Activated CD4-positive, alpha-beta T cell treated with anti-CD3 and anti-CD28 coated beads, Interleukin-10, Interleukin-2, amounts not matched to agents 100 ng/mL and 50 ng/mL, durations not matched to agents 16 hours and 8 hours (primary cell): ENCODE measurements at regions not wholly inside any gene's neighbourhood (a gene's known extent, or its start where the extent isn't known, plus 50 kb on each side); places are given as distances from the start of the nearest gene placed in this dataset.

Experiments used
- DNase-seq: peaks from one replicate; pipeline ENCODE4 v3.0.0-alpha.2; 2020

DNA sequence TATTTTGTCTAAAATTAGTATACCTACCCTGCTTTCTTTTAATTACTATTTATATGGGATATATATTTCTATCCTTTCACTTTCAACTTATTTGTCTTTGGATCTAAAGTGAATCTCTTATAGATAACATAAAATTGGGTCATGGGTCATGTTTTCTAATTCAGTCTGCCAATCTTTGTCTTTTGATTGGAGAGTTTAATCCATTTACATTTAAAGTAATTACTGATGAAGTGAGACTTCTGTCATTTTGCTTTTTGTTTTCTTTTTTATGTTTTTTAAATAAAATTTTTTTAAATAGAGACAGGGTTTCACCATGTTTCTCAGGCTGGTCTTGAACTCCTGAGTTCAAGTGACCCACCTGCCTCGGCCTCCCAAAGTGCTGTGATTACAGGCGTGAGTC lies 50.5 kb upstream of the PRDM1 start:
- DNase-seq, result no peak

DNA sequence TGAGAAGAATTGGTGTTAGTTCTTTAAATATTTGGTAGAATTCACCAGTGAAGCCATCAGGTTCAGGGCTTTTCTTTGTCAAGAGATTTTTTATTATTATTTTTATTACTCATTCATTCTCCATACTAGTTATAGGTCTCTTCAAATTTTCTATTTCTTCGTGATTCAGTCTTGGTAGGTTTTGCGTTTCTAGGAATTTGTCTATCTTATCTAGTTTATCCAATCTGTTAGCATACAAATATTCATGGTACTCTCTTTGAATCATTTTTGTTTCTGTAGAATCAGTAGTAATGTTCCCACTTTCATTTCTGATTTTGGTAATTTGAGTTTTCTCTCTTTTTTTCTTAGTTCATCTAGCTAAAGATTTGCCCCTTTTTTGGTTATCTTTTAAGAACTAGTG lies 52.3 kb upstream of the PRDM1 start:
- peak; percentile 17 for DNase-seq

DNA sequence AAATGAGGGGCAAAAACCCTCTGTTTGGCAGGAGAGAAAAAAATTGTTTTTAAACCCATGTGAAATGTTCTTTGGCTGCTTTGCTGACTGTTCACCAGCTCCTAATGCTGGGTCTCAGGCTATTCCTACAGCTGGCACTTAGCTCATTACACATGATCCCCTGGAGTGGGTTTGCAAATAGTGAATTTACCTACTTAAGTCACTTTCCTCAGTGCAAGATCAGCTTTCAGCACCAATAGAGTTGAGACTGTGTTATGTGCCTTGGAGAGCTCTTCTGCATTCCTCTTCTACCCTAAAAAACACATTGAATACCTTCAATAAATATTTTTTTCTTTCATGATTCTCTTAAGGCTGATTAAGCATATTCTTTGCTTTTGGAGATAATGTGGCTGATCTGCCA lies 58.4 kb upstream of the PRDM1 start:
- no peak for DNase-seq

DNA sequence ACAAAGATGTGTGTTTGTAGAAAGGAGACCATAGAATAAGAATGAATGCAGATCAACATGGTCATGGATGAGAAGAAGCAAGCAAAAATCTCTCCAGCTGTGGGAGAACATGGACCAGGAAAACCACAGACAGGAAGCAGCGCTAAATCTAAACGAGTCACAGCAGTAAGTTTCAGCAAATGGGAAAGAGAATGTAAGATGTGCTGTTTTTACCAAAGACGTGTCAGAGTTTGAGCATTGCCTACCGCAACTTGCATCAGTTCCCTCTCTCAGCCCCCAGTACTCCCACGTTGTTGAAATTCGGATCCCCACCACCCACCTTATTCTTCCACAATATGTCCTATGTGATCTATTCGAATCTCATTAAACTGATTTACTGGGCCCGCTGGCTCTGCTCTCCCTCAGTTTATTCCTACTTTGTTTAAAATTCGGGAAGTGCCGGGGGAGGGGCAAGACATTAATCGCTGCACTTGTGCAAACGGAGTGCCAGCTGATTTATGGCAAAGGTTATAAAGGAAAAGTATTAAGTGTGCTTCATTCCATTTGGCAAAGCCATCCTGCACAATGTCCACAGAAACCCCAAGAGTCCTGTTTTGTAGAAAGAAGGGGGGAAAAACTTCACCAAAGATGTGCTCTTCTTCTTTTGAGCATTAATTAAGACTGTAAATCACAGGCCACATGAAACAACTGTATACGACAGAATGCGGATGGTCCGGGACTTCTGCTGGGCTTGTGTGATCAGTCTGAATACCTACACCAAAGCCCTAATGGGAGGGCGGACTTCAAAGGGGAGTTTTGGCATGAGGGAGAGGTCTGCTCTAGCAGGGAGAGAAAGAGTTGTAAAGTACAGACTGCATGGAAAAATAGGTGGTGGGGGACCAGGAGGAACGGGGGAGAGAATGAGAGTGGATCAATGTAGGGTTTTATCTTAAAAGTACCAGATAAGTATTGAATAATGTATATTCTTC lies 59.1 kb upstream of the PRDM1 start:
- peak; percentile 20 for DNase-seq

DNA sequence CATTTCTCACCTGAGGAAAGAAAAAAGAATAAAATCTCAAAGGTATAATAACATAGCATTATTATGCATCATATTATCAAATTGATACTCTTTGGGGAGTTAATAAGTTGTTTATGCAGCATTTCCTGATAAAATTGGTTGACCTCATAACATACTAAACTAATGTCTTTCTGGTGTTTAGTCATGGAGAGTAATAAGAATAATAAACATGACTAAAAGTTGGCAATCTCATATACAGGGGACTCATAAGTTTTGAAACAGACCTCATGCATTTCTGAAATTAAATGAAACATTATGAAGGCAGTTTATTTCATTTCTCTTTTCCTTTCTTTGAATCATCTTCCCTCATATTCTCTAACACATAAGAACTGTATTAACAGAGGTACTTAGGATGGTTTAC lies 60.5 kb upstream of the PRDM1 start:
- peak; percentile 26 for DNase-seq

DNA sequence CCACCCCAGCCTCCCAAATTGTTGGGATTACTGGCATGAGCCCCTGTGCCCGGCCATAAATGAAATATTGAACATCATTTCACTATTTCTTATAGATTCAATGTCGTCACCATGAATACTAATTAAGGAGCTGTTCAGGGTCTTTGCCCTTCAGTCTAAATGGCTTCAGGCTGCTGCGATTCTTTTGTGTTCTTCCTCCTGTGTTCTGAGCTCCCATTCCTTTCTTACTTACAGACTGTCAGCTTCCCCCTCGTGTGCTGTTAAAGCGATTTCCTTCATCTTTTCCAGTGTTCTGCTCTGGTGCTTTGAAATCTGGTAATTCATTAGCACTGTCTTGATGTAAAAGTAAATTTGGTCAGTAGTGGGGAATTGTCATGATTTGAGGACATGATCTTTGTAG lies 63.3 kb upstream of the PRDM1 start:
- no peak for DNase-seq

DNA sequence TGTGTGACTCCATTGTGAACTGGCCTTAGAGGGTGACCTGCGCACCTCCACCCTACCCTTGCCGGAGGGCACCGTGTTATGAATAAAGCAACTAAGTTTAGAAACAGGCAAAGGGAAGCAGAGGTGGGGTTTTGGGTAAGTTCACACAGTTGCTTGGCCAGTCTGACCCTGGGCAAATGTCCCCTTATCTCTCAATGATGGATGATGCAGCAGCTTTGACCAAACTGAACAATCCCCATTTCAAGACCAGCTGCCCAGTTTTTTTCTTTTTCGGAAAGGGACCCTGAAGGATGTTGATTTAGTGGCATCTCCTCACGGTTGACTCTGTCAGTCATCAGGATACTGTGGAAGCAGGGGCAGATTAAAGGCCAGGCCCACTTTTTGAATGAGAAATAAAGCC lies 68.7 kb upstream of the PRDM1 start:
- no peak for DNase-seq

DNA sequence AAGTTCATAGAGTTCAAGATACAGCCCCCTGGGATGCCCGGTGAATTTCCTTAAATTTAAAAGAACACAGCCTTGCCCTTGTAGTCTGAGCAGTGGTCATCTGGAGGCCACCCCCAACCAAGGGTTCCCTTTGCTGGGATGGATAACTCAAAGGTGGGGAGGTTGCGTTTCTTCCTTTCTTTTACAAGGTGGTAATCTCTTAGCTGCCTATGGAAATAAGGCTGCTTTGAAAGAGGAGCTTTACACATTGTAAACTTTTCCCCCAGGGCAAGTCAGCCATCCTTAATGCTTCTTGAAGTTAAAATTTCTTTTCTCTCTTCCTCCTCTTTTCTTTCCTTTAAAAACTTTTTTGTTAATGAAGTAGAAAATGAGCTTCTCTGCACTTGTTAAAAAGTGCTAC lies 71.2 kb upstream of the PRDM1 start:
- DNase-seq, result no peak

DNA sequence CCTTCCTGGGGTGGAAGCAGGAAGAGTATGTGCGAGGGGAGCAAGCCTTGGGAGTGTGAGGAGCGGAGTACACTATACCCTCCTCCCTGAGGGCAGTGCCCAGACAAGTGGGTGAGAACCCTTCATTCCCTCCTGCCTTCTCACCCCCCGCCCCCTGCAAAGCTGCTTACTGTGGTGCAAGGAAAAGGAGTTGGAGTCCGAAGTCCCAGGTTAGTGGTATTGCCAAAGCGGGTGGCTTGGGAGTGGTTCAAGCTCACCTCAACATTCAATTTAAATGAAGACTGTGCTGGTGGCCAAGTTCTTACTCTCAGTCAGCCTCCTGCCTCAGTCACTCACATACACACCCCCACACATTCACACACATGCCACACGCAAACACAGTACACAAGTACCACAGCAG lies 74.7 kb upstream of the PRDM1 start:
- DNase-seq, result no peak

DNA sequence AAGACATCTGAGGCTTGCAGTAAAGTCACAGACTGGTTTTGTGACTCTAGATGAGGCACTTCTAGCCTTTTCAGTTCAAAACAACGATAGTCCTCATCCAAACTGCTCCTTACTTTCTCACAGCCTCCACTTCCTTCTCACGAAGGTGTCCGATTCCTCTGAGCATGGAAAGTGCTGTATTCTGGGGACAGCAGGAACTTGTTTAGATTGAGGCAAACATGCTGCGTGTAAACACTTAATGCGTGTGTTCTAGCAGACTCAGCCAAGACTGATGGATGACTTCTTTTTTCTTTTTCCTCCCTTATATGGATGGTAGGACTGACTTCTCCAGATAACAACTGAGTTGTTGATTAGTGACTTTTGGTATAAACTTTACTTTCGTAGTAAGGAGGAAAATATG lies 80.2 kb upstream of the PRDM1 start:
- DNase-seq, result no peak

DNA sequence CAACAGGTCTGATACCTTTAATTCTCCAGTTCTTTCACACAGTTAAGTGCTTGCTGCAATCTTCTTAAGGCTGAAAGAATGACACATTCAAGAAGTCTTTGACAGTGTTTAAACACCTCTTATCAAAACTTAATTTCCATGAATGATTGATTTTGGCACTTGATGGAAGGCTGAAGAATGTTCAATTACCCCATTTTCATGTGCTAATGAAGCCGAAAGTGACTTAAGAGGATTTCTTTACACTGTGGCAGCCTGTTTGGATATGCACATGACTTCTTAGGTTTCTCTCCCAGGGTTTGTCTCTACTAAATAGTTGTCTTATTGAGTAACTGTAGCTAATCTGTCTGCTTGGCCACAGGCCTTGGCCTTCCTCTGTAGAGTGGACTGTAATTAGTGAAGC lies 81.1 kb upstream of the PRDM1 start:
- DNase-seq, result no peak

DNA sequence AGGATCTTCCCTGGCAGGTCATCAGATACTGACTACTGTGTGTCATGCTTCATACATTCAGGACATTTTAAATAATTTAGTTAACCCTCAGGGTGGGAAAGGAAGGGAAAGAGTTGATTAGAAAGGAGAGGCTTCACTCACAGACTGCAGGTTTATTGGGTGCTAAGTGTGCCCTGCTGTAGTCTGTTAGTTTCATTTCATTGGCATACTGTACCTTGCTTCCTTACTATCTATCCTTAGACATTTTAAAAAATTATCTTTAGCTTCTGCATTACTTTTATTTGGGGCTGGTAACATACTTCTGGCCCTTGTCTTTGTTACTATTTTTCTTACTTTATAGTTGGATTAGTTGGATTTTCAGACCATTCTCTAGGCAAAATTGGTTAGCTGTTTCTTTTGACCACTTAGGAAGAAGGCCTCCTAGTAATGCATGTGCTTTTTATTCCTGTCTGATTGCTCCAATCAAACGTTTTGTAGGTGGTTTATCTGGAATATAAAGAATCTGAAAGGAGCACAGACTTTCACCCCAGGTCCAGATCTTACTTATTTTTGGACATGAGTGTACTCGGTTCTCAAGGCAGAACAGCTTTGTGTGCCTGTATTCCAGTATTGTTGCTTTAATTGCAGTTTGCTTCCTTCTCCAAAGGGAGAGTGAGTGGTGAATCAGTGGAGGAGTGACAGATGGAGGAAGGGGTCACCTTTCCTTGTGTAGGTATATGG lies 82.7 kb upstream of the PRDM1 start:
- no peak for DNase-seq

DNA sequence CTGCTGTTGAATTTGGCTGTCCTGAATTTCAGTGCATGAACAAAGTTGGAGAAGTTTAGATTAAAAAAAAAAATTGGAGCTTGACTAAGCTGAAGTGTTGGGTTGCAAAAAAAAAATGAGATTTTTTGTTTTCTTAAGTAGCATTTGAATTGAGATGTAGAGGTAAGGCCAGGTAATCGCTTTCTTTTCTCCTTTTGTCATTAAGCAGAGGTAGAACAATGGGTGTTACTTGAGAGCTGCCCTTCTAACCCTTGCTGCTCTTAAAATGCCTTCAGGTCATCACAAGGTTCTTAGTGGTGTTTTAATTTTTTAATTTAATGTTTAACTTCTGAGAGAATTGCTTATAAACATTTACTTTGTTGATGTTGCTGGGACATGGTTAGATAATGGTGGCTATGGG lies 84.1 kb upstream of the PRDM1 start:
- DNase-seq, result no peak

DNA sequence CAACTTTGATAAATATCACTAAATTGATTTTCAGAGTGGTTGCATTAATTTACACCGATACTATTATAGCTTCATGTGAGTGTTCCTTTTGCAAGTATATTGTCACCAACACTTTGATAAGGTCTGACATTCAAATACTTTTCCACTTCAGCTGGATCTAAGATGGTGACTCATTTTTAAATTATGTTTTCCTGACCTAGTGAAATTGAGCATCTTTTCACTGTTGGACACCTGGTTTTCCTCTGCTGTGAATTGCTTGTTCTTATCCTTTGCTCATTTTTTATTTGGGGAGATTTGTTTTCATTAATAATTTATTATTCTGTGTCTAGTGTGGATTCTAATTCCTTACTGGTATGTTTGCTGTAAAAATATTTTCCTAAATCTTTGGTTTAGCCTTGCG lies 85.2 kb upstream of the PRDM1 start:
- DNase-seq, result no peak

DNA sequence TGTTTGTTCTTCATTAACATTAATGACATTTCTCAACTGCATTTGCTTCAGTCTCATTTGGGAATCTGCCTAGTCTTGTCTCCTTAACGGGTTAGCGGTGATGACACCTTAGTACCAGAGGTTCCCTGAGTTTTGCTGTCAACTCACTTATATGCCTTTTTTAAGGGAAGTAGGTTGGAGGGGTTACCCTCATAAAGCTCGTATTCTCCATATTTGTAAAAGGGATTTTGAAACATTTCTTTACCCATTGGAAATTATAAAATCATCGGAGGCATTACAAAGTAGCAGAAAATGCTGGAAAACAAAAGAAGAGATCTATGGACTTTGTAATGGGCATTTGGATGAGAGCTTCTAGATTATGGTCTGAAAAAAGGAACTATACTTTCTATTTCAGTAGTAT lies 88.7 kb upstream of the PRDM1 start:
- no peak for DNase-seq

DNA sequence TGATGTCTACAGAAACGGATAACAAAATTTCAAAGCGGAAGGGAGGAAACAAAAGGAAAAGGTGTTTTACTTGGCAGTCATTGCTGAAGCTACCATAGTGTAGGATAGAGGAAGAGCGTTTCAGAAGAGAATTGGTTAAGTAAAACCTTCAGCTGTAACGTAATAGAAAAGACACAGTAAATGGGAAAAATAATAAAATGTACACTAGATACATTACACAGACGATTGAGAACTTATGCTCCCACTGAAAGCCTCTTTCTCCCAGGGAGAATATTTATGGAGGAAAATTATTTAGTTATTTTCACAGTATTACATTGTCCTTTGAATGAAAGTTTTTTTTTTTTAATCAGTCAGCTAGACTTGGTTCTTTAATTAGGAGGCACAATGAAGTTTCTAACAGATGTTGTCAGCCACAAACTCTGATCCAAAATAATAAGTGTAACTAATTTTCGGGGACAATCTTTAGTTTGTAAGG lies 90.7 kb upstream of the PRDM1 start:
- peak; percentile 7 for DNase-seq

DNA sequence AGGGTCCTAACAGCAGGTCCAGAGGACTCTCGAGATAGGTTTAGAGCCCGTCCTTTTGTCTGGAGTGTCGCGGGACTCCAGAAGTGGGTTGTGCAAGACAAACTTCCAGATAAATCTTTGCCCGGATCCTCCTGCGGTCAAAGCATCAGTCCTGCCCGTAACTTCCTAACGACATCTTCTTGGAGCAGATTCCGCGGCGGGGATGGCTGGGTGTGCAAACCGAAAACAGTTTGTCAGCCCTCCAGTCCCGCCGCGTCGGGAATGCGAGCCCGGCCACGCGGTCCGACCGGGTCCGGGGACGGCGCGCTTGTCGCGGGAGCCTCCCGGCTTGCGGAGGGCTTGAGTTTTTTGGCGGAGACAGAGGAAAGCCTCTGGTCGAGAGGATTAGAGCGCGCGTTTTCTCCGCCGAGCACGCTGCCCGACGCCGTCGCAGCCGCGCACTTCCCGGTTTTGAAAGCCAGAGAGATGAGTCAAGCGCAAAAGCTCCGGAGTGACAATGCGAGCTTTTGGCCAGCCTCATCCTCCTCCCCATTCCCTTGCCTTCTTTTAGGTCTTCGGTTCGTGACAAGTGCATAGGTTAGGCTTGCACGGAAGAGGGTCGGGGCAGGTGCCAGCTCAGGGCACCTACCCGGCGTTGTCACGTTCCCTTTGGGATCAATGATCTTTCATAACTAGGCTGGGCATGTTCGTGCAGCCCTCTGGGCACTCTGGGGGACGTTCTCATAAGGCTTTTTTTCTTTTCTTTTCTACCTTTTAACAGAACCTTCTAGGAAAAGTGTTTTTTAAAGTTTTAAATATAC lies 91.3 kb upstream of the PRDM1 start:
- peak; percentile 73 for DNase-seq

DNA sequence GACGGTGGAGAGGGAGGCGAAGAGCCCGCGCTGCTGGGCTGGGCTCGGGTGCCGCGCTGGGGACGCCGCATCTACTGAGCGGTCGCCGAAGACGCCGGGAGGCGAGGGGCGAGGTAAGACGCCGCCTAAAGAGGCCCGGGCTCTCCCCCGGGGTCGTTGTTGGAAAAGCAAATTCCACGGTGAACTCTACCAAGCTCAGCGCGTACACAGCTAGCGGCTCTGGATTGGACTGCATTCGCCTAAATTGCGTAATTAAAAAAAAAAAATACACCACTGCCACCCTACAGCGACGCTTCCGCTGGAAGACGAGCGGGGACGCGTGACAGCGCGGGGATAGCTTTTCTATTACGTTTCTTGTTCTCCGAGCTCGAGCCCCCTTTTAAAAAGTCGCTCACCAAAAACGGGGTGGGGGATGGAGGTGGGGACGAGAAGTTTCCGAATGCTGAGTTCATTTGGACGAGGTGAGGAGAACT lies 92.0 kb upstream of the PRDM1 start:
- DNase-seq, result peak; percentile 63

DNA sequence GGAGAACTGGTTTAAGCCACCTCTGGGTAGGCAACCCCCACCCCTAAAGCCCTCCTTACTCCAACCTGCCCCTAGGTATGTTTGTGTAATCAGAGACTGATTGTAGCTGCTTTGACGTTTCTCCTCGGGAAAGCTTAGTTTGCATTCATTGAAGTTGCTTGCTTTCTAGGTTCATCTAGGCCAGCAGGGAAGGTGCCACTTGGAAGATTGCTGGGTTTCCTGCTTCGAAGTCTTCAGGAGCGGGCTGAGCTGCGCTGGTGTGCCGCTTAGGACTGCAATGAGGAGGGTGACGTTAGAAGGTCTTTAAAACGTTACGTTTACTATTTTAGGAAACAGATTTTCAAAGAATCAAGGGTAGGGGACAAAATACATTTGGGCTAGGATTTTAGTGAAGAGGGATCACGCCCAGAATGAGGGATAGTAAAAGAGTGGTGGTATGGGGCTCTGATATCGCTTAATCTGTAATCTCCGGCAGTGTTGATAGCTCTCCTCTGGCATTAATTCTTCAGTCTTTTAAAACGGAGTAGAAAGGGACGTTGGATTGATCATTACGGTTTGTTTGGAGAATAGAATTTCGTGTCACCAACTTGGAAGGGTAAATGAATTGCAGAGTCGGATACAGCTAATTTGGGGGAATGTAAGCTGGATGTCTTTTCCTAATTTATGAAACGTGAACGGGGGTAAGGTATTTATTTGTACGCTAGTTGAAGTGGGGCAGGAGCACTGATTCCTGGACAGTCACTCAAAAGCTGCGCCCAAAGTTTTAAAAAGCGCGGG lies 92.6 kb upstream of the PRDM1 start:
- DNase-seq, result no peak

DNA sequence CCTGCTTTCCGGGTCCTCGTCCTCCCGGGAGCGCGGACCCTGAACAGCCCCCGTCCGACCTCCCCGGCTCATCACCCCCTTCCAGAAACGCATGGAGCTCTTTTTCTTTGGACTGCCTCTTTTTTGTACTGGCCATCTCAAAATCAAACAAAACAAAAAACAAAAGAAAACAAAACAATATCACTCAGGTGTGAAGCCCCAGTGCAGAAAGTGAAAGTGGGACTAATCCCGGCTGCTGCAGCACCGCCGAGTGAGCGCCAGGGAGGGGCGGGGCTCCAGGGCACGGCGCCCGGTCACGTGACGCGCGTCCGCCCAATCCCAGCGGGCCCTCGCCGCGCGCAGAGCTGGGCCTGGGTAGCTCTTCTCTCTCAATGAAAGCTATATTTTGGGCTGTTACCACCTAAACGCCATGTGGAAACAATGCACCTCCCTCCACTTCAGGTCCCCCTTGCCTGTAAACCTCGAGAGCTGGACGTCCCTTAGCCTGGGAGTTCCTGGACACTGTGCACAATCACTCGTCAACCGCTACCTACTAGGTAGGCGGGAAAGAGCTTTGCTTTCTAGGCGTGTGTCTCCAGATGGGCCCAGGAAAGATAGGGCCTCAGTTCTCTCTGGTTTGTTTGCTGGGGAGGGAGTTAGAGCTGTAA lies 93.7 kb upstream of the PRDM1 start:
- peak; percentile 93 for DNase-seq

DNA sequence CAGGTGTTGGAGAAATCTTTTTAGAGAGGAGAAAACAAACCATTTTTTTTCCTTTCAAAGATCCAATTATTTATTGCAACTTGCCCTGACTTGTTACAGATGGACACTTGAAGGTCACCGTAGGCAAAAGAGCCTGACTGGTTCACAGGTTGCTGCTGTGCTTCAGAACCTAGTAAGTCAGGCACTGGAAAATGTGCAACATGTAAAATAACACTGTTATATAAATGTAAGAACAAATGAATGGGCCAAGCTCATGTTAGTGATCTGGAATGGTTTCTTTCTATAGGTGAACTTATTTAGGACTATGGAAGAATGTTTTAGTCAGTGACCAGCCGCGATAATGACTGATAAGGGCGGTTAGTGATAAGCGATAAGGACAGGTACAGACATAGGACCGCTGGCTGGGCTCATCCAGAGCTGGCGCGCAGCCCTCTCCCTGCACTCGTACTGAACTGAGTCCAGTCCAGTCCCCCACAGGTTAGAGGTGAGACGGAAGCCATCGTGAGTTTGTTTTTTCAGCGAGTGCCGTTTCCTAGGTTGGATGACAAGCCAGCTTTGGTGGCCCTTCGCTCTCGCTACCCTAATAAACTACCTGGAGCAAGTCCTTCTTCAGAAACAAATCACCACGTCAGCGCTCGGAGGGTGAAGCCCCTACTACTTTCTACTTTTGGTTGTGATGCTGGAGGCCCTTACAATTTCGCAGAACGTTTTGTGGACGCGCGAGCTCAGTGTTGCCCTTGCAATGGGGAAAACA lies 94.4 kb upstream of the PRDM1 start:
- DNase-seq, result no peak
